ENCODE measurements at regions not wholly inside any gene's neighbourhood (a gene's known extent, or its start where the extent isn't known, plus 50 kb on each side); places are given as distances from the start of the nearest gene placed in this dataset.

DNA sequence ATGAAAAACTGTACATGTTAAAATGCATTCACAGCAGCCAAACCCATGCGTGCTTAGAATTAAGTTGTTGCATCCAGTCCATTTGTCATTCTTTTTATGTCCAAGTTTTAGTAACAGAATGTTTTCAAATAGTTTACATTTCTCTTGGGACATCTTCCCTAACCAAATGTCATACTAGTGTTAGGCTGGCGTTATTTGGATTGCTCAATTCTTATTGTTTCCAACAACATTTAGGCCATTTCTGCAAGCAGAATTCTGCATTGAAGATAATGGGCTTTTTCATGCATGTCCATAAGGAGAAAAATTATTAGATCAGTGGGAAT is 203.0 kb downstream of the HIBADH start:
- no peak overlapping the region for H3K4me3 ChIP-seq (replicated peaks in 1 of 3; ENCODE audit: insufficient read depth in 1 of 3, low read depth in 2 of 3, low read length in 3 of 3)
- ChIA-PET CTCF (ENCODE audit: low intra/inter-chr PET ratio, low total read pairs) (no interaction called here), POLR2A (no interaction called here)
- no peaks in the 10 kb centered on the region for H4K20me1 ChIP-seq (ENCODE audit: insufficient read depth, low read length)
- in situ Hi-C loops (cut with HindIII; ENCODE audit: extremely low pct_ligation_motif_present, low pct_unique_long_range_greater_than_20kb) (no loop called here), intact Hi-C loops (cut with micrococcal nuclease; ENCODE audit: unreplicated experiment) (no loop called here)
- DNase-seq (ENCODE audit: low spot score) (no peak), FAIRE-seq (no peak), ATAC-seq (no peak)
- H3K9me3 ChIP-seq (ENCODE audit: low read length) = no peaks in the 10 kb centered on the region
- H2AFZ ChIP-seq (ENCODE audit: low read length) = no peak overlapping the region
- H3K9ac ChIP-seq (ENCODE audit: insufficient read depth, low read depth, low read length) = no peak overlapping the region
- H3K4me2 ChIP-seq (ENCODE audit: low read depth, low read length) = no peak overlapping the region
- no peak overlapping the region for H3K27ac ChIP-seq (ENCODE audit: extremely low read length, insufficient read depth, low read length)
- H3K4me1 ChIP-seq (ENCODE audit: insufficient read depth, low read length) = no peaks in the 10 kb centered on the region
- no peaks in the 10 kb centered on the region for H3K27me3 ChIP-seq (ENCODE audit: control insufficient read depth in 1 of 2, insufficient read depth in 2 of 2, low read length in 2 of 2)
- no peaks in the 10 kb centered on the region for H3K36me3 ChIP-seq (replicated peaks in 1 of 2; ENCODE audit: control insufficient read depth in 1 of 2, insufficient read depth in 2 of 2, low read length in 2 of 2)
- no peak for TF ChIP-seq NFYB (CRISPR knock-in tag; IDR thresholded peaks at IDR 0.05)
- TF ChIP-seq GFI1 (CRISPR knock-in tag; IDR thresholded peaks at IDR 0.05; ENCODE audit: borderline replicate concordance) = no peak
- TF ChIP-seq, protein P1, sequence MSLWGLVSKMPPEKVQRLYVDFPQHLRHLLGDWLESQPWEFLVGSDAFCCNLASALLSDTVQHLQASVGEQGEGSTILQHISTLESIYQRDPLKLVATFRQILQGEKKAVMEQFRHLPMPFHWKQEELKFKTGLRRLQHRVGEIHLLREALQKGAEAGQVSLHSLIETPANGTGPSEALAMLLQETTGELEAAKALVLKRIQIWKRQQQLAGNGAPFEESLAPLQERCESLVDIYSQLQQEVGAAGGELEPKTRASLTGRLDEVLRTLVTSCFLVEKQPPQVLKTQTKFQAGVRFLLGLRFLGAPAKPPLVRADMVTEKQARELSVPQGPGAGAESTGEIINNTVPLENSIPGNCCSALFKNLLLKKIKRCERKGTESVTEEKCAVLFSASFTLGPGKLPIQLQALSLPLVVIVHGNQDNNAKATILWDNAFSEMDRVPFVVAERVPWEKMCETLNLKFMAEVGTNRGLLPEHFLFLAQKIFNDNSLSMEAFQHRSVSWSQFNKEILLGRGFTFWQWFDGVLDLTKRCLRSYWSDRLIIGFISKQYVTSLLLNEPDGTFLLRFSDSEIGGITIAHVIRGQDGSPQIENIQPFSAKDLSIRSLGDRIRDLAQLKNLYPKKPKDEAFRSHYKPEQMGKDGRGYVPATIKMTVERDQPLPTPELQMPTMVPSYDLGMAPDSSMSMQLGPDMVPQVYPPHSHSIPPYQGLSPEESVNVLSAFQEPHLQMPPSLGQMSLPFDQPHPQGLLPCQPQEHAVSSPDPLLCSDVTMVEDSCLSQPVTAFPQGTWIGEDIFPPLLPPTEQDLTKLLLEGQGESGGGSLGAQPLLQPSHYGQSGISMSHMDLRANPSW (CRISPR knock-in tag; IDR thresholded peaks at IDR 0.05; ENCODE audit: borderline replicate concordance) = no peak
- no peak for TF ChIP-seq ZNF607 (CRISPR knock-in tag; IDR thresholded peaks at IDR 0.05; ENCODE audit: borderline replicate concordance)
- TF ChIP-seq, protein P2, sequence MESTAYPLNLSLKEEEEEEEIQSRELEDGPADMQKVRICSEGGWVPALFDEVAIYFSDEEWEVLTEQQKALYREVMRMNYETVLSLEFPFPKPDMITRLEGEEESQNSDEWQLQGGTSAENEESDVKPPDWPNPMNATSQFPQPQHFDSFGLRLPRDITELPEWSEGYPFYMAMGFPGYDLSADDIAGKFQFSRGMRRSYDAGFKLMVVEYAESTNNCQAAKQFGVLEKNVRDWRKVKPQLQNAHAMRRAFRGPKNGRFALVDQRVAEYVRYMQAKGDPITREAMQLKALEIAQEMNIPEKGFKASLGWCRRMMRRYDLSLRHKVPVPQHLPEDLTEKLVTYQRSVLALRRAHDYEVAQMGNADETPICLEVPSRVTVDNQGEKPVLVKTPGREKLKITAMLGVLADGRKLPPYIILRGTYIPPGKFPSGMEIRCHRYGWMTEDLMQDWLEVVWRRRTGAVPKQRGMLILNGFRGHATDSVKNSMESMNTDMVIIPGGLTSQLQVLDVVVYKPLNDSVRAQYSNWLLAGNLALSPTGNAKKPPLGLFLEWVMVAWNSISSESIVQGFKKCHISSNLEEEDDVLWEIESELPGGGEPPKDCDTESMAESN (CRISPR knock-in tag; conservative IDR thresholded peaks at IDR 0.05) = no peak
- TF ChIP-seq ZNF7 (CRISPR knock-in tag; IDR thresholded peaks at IDR 0.05) = no peak
- TF ChIP-seq ZNF331 (CRISPR knock-in tag; IDR thresholded peaks at IDR 0.05) = no peak
- TF ChIP-seq KMT2B (CRISPR knock-in tag; IDR thresholded peaks at IDR 0.05) = no peak
- no peak for TF ChIP-seq ZNF552 (CRISPR knock-in tag; IDR thresholded peaks at IDR 0.05; ENCODE audit: borderline replicate concordance)
- TF ChIP-seq, protein P3, sequence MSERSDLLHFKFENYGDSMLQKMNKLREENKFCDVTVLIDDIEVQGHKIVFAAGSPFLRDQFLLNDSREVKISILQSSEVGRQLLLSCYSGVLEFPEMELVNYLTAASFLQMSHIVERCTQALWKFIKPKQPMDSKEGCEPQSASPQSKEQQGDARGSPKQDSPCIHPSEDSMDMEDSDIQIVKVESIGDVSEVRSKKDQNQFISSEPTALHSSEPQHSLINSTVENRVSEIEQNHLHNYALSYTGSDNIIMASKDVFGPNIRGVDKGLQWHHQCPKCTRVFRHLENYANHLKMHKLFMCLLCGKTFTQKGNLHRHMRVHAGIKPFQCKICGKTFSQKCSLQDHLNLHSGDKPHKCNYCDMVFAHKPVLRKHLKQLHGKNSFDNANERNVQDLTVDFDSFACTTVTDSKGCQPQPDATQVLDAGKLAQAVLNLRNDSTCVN (CRISPR knock-in tag; IDR thresholded peaks at IDR 0.05; ENCODE audit: borderline replicate concordance) = no peak
- WGBS (ENCODE audit: low lambda C conversion rate) = 28% methylated on average over 2 of the region's 2 CpGs
- no peaks in the 10 kb centered on the region for H3K79me2 ChIP-seq (ENCODE audit: insufficient read depth, low read length)
- no TSS peak for BruUV-seq (replicated peaks)
